LNCaP clone FGC (cell line): ENCODE measurements at regions not wholly inside any gene's neighbourhood (a gene's known extent, or its start where the extent isn't known, plus 50 kb on each side); places are given as distances from the start of the nearest gene placed in this dataset.

Experiments used
- DNase-seq: peaks from one replicate; pipeline ENCODE4 v3.0.0-alpha.2; 2011; ENCODE audit warnings: low read depth
- H3K4me3 ChIP-seq: 2 replicates; pipeline ENCODE4 v1.5.1; 2011; ENCODE audit warnings: mild to moderate bottlenecking, low read depth, low read length, control low read depth
- TF ChIP-seq, protein P1 (sequence below): IDR thresholded peaks from 2 replicates; pipeline ENCODE4 v1.5.1; 2012; ENCODE audit warnings: mild to moderate bottlenecking; ENCODE audit not compliant: control insufficient read depth, insufficient read depth; ENCODE audit errors: extremely low read depth

DNA sequence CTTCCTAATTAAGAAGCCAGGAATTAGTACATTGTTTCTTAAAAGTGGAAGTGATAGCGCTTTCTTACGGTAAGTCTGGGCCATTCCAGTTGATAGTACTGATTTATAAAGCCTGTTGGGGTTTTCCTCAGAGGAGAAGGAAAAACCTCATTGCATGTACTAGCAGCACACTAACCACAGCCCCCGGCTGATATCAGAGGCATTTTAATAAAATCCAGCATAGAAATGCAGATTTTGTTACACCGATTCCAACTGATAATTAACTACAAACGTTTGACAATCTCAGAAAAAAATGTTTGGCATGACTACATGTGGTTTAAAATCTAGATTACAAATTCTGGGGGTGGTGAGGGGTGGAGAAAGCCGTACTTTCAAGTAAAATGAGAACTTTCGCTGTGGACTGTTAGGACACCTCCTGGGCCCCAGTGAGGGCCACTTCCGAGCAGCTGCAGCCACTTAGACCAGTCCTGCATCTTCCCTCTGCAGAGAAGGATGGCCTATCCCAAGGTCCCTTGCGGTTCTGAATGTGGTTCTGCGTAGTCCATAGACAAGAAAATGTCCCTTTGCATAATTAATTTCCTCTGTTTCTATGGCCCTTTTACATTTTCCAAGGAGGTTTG lies 374.4 kb downstream of the NUAK1 start:
- H3K4me3 ChIP-seq: no peak overlapping the region
- DNase-seq: no peak
- TF ChIP-seq, protein P1, sequence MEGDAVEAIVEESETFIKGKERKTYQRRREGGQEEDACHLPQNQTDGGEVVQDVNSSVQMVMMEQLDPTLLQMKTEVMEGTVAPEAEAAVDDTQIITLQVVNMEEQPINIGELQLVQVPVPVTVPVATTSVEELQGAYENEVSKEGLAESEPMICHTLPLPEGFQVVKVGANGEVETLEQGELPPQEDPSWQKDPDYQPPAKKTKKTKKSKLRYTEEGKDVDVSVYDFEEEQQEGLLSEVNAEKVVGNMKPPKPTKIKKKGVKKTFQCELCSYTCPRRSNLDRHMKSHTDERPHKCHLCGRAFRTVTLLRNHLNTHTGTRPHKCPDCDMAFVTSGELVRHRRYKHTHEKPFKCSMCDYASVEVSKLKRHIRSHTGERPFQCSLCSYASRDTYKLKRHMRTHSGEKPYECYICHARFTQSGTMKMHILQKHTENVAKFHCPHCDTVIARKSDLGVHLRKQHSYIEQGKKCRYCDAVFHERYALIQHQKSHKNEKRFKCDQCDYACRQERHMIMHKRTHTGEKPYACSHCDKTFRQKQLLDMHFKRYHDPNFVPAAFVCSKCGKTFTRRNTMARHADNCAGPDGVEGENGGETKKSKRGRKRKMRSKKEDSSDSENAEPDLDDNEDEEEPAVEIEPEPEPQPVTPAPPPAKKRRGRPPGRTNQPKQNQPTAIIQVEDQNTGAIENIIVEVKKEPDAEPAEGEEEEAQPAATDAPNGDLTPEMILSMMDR: no peak

DNA sequence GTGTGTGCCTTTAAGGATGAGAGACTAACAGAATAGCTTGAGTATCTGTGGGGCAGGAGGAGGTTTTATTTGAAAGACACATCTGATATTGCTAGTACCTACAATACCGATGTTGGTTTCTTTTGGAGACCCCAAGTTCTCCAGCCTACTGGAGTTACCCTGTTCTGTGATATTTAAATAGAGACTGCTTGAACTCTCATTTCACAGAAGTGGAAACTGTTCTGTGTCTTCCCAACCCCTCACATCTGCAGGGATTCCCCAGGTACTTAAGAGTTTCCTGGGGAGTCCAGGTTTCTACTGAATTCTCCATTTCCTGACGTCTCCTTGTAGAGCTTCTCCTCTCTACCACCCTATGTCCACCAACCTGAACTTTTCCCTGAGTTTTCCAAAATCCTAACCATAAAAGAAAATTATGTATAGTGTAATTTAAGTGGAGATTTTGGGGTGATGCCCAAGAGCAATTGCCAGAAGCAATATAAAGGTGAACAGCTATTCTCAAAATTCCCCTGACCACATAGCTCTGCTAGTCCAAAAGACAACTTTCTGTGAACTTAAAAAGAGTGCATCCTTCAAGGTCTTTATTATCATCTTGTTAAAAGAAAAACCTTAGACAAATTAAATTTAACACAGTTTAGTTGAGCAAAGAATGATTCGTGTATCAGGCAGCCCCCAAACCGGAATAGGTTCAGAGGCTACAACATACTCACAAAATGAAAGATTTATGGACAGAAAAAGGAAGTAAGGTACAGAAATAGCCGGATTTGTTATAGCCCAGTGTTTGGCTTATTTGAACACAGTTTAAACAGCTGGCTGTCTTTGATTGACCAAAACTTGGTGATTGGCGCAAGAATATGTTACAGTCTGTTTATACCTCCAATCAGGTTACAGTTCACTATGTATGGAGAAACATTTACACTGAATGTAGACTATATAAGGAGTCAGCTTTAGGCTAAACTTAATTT lies 373.4 kb downstream of the NUAK1 start:
- DNase-seq: no peak
- no peak overlapping the region for H3K4me3 ChIP-seq
- TF ChIP-seq, protein P1: no peak

DNA sequence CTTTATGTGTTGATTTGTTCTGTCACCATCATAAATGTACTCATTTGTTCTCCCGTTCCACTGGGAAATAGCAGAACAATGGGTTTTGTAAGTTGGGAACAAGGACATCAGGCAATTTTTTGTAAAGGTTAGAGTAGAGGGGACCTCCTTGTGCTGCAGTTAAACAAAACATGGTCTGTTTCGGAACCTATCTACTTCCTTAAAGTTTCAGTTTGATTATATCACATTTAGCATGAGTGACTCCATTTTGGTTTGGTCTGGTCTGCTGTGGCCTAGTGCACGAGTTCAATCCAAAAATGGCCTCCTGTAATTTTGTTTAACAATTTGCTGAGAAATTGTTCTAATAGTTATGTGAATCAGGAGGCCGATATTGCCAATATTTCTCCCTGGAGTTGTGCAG lies 372.7 kb downstream of the NUAK1 start:
- no peak for DNase-seq
- H3K4me3 ChIP-seq: no peak overlapping the region
- TF ChIP-seq, protein P1: no peak

DNA sequence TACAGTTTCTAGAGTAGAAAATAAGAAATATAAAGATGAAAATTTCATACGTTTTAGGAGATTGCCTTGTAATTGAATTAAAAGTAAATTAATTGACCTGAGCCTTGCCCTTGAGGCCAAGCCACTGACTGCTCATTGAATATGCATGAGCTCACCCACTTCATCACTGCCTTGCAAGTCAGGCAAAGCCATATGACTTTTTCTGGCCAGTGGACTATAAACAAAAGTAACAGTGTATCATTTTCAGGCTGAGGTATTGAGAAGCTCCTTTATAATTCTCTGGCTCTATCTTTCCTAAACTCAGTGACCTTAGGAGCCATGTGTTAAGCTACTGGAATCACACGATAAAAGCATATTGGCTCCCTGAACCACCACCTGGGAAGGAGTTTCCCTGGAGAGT lies 369.3 kb downstream of the NUAK1 start:
- H3K4me3 ChIP-seq: no peak overlapping the region
- TF ChIP-seq, protein P1: no peak
- DNase-seq: no peak

DNA sequence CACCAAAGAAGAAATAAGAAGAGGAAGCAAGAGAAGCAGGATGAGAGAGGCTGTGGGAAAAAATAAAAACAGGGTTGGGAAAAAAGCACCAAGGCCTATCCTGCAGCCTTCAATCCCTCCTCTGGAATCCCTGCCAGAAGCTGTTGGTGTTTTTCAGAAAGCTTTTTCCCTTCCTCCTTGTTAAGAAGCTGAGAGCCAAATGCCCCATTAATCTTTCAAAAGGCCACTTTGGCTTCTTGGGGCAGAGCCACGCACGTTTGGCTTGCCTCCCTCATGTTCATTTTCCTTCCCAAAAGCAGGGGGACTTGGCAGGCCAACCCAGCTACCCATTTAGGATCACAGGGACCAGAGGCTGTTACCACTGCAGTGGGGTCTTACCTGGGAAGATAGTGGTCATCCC lies 365.3 kb downstream of the NUAK1 start:
- H3K4me3 ChIP-seq: no peak overlapping the region
- DNase-seq: no peak
- TF ChIP-seq, protein P1: no peak

DNA sequence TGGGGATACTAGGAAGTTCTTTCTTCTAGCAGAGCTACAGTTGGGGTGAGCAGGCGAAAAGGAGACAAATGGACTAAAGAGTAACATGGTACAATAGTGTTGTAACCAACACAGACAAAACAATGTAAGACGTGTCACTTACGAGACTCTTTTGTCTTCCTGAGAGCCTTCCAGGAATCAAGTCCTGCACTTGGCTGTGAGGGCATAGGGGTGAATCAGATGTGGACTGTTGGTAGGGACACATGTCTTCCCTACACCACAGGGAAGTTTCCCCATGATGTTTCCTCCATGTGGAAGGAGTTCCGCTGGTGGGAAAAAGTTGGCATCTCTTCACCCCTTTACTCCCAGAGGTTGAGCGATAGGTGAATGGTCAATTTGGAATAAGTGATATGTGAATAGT lies 364.7 kb downstream of the NUAK1 start:
- TF ChIP-seq, protein P1: no peak
- no peak overlapping the region for H3K4me3 ChIP-seq
- no peak for DNase-seq
